GM18861 (cell line): ENCODE measurements at regions not wholly inside any gene's neighbourhood (a gene's known extent, or its start where the extent isn't known, plus 50 kb on each side); places are given as distances from the start of the nearest gene placed in this dataset.
"Not testable (repeated sequence)": the region's sequence is repeated elsewhere in the genome, so short reads cannot be mapped to it uniquely, and the experiment has no call there.

Source experiments
- ATAC-seq: cut with Tn5 transposase; IDR thresholded peaks from one replicate; pipeline ENCODE4 v1.9.1; 2021; ENCODE audit not compliant: unreplicated experiment

GRCh38 chr1:29575277-29575676 is 339.0 kb downstream of the PTPRU start:
- ATAC-seq, result no peak

GRCh38 chr1:29574871-29575270 is 338.5 kb downstream of the PTPRU start:
- ATAC-seq, result no peak

DNA sequence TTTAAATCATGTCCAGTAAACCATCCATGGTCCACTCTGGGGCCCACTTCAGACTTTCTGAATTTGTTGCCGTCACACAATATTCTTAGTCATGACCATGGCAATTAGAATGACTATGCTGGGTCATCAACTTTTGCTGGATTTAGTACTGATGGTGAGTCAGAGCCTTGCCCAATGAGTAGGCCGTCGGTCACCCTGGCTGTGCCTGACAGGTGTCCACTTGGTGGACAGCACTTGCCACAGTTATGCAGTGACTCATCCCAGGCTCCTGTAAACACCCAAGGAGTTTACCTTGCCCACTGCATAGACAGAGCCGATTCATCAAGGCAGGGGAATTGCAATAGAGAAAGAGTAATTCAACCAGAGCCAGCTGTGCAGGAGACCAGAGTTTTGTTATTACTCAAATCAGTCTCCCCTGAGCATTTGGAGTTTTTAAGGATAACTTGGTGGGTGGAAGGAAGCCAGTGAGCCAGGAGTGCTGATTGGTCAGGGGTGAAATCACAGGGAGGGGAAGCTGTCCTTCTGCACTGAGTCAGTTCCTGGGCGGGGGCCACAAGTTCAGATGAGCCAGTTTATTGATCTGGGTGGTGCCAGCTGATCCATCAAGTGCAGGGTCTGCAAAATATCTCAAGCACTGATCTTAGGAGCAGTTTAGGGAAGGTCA is 333.8 kb downstream of the PTPRU start:
- no peak for ATAC-seq

- no peak for ATAC-seq
Observed at GRCh38 chr1:29567257-29567656, 330.9 kb downstream of the PTPRU start.

DNA sequence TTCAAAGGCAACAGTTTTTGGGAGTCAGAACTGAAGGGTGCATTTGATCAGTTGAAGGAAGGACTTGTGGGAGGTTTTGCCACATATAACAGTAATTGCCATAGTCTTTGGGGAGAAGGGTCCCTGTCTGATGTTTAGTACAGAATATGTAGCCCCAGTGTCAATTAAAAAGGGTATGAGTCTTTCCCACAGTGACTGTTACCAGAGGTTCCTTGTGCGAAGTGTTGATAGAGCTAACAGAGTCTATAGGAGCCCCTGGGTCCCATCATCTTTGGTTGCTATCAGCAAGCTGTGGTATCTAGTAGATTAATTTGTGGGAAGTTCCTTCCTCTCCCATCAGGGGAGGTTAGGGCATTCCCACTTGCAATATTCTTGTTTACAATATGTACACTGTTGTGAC is 329.2 kb downstream of the PTPRU start:
- no peak for ATAC-seq

DNA sequence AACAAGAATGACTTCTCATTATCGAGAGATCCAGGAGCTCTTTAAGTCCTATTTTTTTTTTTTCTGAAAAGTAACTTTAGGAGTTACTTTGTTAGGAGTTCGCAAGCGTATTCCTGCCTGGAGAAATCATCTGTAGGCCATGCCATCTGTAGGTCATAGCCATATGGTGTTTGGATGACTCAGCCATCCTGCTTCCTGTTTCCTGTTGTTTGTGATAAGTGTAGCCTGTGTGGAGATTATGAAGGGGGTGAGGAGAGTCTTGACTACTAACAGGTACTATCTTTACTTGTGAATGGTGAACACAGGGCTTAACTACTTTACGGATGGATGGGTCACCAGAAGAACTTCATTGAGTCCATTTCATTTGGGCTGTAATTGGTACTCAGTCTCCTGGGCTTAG is 327.2 kb downstream of the PTPRU start:
- ATAC-seq, result no peak

DNA sequence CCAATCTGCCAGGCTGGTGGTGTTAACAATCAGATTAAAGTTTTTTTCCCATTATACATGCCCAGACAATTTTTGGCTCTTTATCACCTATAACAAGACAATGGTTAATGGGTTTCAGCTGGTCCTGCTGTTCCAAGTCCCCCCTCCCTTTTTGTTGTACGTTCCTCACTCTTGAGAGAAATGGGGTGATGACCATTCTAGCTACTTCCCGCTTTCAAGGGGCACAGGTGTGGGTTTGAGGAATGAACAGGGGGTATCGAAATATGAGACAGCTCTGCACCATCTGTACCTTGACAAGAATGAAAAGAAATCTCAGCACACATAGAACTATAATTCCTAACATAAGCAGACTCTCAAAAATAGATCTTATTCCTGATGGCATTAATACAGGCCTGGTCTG is 326.8 kb downstream of the PTPRU start:
- ATAC-seq, result no peak

DNA sequence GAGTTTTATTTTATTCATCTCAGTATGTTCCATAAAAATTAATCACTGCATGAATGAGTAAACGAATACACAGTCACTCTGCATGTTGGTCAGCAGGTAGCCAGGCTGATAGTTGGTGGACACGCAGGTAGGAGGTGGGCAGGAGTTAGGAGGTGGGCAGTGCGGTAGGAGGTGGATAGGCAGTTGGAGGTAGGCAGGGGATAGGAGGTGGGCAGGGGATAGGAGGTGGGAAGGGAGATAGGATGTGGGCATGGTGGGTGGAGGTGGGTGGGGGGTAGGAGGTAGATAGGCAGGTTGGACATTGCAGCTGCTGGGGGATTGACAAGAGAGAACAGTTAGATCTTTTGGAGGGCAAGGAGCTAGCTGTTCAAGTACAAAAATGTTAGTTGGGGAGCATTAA is 322.7 kb downstream of the PTPRU start:
- ATAC-seq, result no peak

- ATAC-seq, result no peak
Observed at GRCh38 chr1:29557701-29558600, 321.6 kb downstream of the PTPRU start.

DNA sequence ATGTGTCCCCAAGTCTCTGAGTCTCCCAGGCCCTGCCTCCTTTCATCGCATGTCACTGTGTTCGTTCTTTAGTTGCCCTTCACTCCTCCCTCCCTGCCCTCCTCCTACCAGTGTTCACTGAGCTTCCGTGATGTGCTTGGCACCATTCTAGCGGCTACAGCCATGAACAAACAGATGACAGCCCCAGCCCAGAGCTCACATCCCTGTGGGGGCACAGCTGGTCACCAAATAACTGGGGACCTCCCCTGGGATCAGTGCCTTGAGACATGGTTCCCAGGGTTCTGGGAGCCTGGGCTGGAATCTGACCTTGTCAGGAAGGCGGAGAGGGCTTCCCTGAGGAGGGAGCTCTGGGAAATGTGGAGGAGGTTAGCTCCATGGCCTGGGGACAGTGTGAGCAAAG is 320.7 kb downstream of the PTPRU start:
- no peak for ATAC-seq

GRCh38 chr1:29556657-29557056 is 320.3 kb downstream of the PTPRU start:
- ATAC-seq, result no peak

GRCh38 chr1:29555043-29555620 is 318.8 kb downstream of the PTPRU start:
- ATAC-seq, result no peak

GRCh38 chr1:29554208-29554778 is 318.0 kb downstream of the PTPRU start:
- no peak for ATAC-seq

- no peak for ATAC-seq
Observed at GRCh38 chr1:29551123-29551936, 315.0 kb downstream of the PTPRU start.

DNA sequence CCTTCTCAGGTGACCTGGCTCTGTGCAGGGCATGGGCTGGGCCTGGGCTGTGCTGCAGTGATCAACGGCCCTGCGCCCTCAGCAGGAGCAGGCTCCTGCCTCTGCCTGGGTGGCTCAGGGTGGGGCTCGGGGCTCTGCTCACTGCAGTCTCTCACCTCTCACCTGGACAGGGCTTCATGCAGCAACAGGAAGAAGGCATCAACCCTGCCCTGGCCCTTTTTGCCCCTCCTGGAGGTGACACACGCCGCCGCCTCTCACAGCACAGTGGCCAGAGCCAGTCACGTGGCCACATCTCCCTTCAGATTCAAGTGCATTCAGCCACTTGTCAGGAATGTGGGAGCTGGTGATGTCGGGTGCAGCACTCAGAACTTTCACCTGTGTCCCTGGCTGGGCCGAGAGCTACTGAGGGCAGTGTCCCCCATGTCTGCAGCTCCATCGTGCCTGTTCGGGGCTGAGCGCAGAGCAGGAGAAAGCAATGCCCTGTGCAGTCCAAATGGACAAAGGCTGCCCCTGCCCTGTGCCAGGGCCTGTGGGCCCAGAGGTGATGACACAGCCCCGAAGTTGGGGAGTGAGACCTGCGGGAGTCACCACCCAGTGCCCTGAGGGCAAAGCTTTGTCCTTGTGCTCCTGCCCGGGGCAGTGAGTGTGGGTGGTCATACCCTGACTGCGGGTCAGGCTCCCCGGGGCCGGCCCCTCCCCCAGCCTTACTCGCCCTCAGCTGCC is 314.0 kb downstream of the PTPRU start:
- no peak for ATAC-seq

DNA sequence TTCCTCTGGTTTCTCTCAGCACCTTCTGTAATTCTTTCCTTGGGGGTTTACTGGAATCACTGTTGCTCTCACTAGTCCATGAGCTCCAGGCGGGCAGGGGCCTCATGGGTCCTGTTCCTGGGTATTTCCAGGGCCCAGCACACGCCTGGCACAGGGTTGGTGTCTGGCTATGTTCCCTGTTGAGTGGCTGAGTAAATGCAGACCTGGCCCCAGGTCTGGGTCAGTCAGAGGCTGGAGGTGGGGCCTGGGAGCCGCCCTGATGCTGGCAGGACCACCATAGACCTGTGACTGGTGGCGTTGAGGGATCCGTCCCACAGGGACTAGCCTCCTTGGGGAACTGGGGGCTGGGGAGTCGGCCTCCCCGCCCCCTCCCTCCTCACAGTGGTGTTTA is 313.4 kb downstream of the PTPRU start:
- ATAC-seq, result not testable (repeated sequence)

DNA sequence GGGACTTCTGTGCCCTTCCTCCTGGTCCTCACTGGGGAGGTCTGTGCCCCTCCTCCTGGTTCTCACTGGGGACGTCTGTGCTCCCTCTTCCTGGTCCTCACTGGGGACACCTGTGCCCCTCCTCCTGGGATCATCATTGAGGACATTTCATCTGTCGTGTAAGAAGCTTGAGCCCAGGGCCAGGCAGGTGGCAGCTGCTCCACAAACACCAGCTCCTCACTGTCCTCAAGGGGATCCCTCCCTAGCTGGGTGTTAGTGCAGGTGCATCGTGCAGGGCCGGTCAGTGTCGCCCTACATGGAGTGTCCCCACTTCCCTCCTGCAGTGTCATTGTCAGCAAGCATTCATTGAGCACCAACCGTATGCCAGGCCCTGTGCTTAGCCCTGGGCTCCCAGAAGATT is 312.7 kb downstream of the PTPRU start:
- ATAC-seq, result no peak

GRCh38 chr1:29548091-29548490 is 311.8 kb downstream of the PTPRU start:
- ATAC-seq, result no peak

DNA sequence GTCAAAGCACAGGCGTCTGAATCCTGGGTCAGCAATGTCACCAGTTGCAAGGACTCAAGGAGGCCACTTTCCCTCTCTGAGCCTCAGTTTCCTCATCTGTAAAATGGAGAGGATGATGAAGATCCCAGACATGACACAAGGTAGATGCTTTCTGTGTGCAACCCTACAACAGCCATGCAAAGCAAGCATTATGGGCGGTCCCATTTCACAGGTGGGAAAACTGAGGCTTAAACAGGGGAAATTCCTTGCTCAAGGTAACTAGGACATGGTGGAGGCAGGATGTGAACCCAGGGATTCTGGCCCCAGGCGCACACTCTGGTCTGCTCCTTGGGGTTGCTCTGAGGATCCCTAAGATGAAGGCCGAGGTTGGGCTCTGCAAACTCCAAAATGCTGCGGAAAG is 311.0 kb downstream of the PTPRU start:
- no peak for ATAC-seq

GRCh38 chr1:29546496-29546895 is 310.2 kb downstream of the PTPRU start:
- no peak for ATAC-seq
